ENCODE measurements at regions not wholly inside any gene's neighbourhood (a gene's known extent, or its start where the extent isn't known, plus 50 kb on each side); places are given as distances from the start of the nearest gene placed in this dataset.

- DNase-seq (ENCODE audit: low read depth in 2 of 2) = no peak
These were observed 502.1 kb downstream of the GRIN2A start for GRCh38 chr16:9680019-9680655.

- no peak for DNase-seq (ENCODE audit: low read depth in 2 of 2)
These were observed 501.3 kb downstream of the GRIN2A start for GRCh38 chr16:9680968-9681367.

GRCh38 chr16:9681508-9681907 lies 500.7 kb downstream of the GRIN2A start:
- no peak for DNase-seq (ENCODE audit: low read depth in 2 of 2)

GRCh38 chr16:9682320-9682719 lies 499.9 kb downstream of the GRIN2A start:
- no peak for DNase-seq (ENCODE audit: low read depth in 2 of 2)

GRCh38 chr16:9683677-9684076 lies 498.6 kb downstream of the GRIN2A start:
- DNase-seq (ENCODE audit: low read depth in 2 of 2) = no peak

GRCh38 chr16:9687737-9688319 lies 494.4 kb downstream of the GRIN2A start:
- DNase-seq (ENCODE audit: low read depth in 2 of 2) = no peak

- no peak for DNase-seq (ENCODE audit: low read depth in 2 of 2)
These were observed 492.6 kb downstream of the GRIN2A start for GRCh38 chr16:9689597-9689996.

- DNase-seq (ENCODE audit: low read depth in 2 of 2) = no peak
These were observed 487.1 kb downstream of the GRIN2A start for GRCh38 chr16:9695152-9695551.
